SK-N-SH treated with all-trans-retinoic acid at 6 μM for 48 hours (cell line): ENCODE measurements at regions not wholly inside any gene's neighbourhood (a gene's known extent, or its start where the extent isn't known, plus 50 kb on each side); places are given as distances from the start of the nearest gene placed in this dataset.

Experiments used
- ATAC-seq: fragments of 200-7000 bp; cut with Tn5 transposase; 3 replicates; pipeline ENCODE4 v1.9.1; 2020; ENCODE audit warnings: mild to moderate bottlenecking, moderate library complexity
- ARNTL ChIP-seq: fragments of 450-650 bp; formaldehyde crosslinking; IDR thresholded peaks from 2 replicates; pipeline ENCODE4 v1.5.0; 2020; ENCODE audit warnings: low read depth, mild to moderate bottlenecking, moderate library complexity, borderline replicate concordance
- BACH2 ChIP-seq: fragments of 250-450 bp; sonication (Bioruptor Pico); IDR thresholded peaks from 2 replicates; pipeline ENCODE4 v1.9.0; 2021; ENCODE audit warnings: mild to moderate bottlenecking, borderline replicate concordance
- CREB5 ChIP-seq: fragments of 250-450 bp; sonication (Bioruptor Pico); IDR thresholded peaks from 2 replicates; pipeline ENCODE4 v1.5.1; 2020; ENCODE audit warnings: low read depth, mild to moderate bottlenecking, moderate library complexity
- CSRNP3 ChIP-seq: fragments of 250-450 bp; sonication (Bioruptor Pico); IDR thresholded peaks from 2 replicates; pipeline ENCODE4 v1.5.1; 2021; ENCODE audit warnings: mild to moderate bottlenecking, moderate library complexity
- ESRRG ChIP-seq: fragments of 250-450 bp; sonication (Bioruptor Pico); IDR thresholded peaks from 2 replicates; pipeline ENCODE4 v1.6.1; 2021; ENCODE audit warnings: mild to moderate bottlenecking
- GLIS3 ChIP-seq: fragments of 250-450 bp; sonication (Bioruptor Pico); IDR thresholded peaks from 2 replicates; pipeline ENCODE4 v1.5.0; 2020; ENCODE audit warnings: mild to moderate bottlenecking, moderate library complexity
- ISL1 ChIP-seq: fragments of 250-450 bp; sonication (Bioruptor Pico); IDR thresholded peaks from 2 replicates; pipeline ENCODE4 v2.1.2; 2022; ENCODE audit warnings: mild to moderate bottlenecking, moderate library complexity
- OSR1 ChIP-seq: fragments of 250-450 bp; sonication (Bioruptor Pico); IDR thresholded peaks from 2 replicates; pipeline ENCODE4 v1.8.0; 2022; ENCODE audit warnings: moderate library complexity, mild to moderate bottlenecking, inconsistent platforms
- PATZ1 ChIP-seq: fragments of 250-450 bp; sonication (Bioruptor Pico); IDR thresholded peaks from 2 replicates; pipeline ENCODE4 v1.8.0; 2020; ENCODE audit warnings: mild to moderate bottlenecking, moderate library complexity, borderline replicate concordance
- POU6F1 ChIP-seq: fragments of 250-450 bp; sonication (Bioruptor Pico); IDR thresholded peaks from 2 replicates; pipeline ENCODE4 v1.8.0; 2021; ENCODE audit warnings: low read depth, mild to moderate bottlenecking, moderate library complexity, borderline replicate concordance
- PPARA ChIP-seq: fragments of 250-450 bp; sonication (Bioruptor Pico); IDR thresholded peaks from 2 replicates; pipeline ENCODE4 v1.5.0; 2020; ENCODE audit warnings: mild to moderate bottlenecking, borderline replicate concordance
- RARB ChIP-seq: fragments of 250-450 bp; sonication (Bioruptor Pico); IDR thresholded peaks from 2 replicates; pipeline ENCODE4 v1.8.0; 2021; ENCODE audit warnings: mild to moderate bottlenecking, moderate library complexity
- SNAI2 ChIP-seq: fragments of 250-450 bp; sonication (Bioruptor Pico); IDR thresholded peaks from 2 replicates; pipeline ENCODE4 v1.5.0; 2020; ENCODE audit warnings: mild to moderate bottlenecking, moderate library complexity
- TCF4 ChIP-seq: fragments of 250-450 bp; sonication (Bioruptor Pico); IDR thresholded peaks from 2 replicates; pipeline ENCODE4 v1.8.0; 2021; ENCODE audit warnings: mild to moderate bottlenecking, moderate library complexity, borderline replicate concordance
- TOX ChIP-seq: fragments of 250-450 bp; sonication (Bioruptor Pico); IDR thresholded peaks from 2 replicates; pipeline ENCODE4 v1.8.0; 2021; ENCODE audit warnings: mild to moderate bottlenecking, moderate library complexity, borderline replicate concordance
- TSHZ2 ChIP-seq: fragments of 250-450 bp; sonication (Bioruptor Pico); IDR thresholded peaks from 2 replicates; pipeline ENCODE4 v1.5.0; 2020; ENCODE audit warnings: mild to moderate bottlenecking, moderate library complexity
- ZFP3 ChIP-seq: fragments of 250-450 bp; sonication (Bioruptor Pico); IDR thresholded peaks from 2 replicates; pipeline ENCODE4 v1.5.0; 2020; ENCODE audit warnings: mild to moderate bottlenecking, moderate library complexity
- ZFP30 ChIP-seq: fragments of 450-650 bp; formaldehyde crosslinking; IDR thresholded peaks from 2 replicates; pipeline ENCODE4 v1.5.0; 2022; ENCODE audit warnings: mild to moderate bottlenecking, moderate library complexity
- ZNF565 ChIP-seq: fragments of 450-650 bp; formaldehyde crosslinking; conservative IDR thresholded peaks from 2 replicates; pipeline ENCODE4 v1.5.0; 2020; ENCODE audit warnings: low read depth, mild to moderate bottlenecking, moderate library complexity
- ZNF70 ChIP-seq: fragments of 450-650 bp; formaldehyde crosslinking; IDR thresholded peaks from 2 replicates; pipeline ENCODE4 v1.5.0; 2020; ENCODE audit warnings: mild to moderate bottlenecking, moderate library complexity
- ZNF8 ChIP-seq: fragments of 450-650 bp; formaldehyde crosslinking; IDR thresholded peaks from 2 replicates; pipeline ENCODE4 v1.5.0; 2020; ENCODE audit warnings: mild to moderate bottlenecking, moderate library complexity

GRCh38 chr2:120401275-120402066 is 55.5 kb downstream of the INHBB start:
- TF ChIP-seq GLIS3, result no peak
- no peak for TF ChIP-seq POU6F1
- no peak for TF ChIP-seq TCF4 (CRISPR knock-in tag)
- no peak for TF ChIP-seq PPARA (CRISPR knock-in tag)
- no peak for TF ChIP-seq ZNF70 (CRISPR knock-in tag)
- no peak for TF ChIP-seq CSRNP3 (CRISPR knock-in tag)
- no peak for TF ChIP-seq ZFP30 (CRISPR knock-in tag)
- no peak for TF ChIP-seq TSHZ2 (CRISPR knock-in tag)
- TF ChIP-seq ISL1 (CRISPR knock-in tag), result no peak
- no peak for TF ChIP-seq TOX (CRISPR knock-in tag)
- TF ChIP-seq ARNTL, result no peak
- no peak for TF ChIP-seq OSR1 (CRISPR knock-in tag)
- TF ChIP-seq BACH2 (CRISPR knock-in tag), result no peak
- no peak for TF ChIP-seq ZFP3 (CRISPR knock-in tag)
- TF ChIP-seq ESRRG, result no peak
- TF ChIP-seq ZNF8, result no peak
- TF ChIP-seq PATZ1 (CRISPR knock-in tag), result no peak
- TF ChIP-seq ZNF565, result no peak
- ATAC-seq, result no peak

- TF ChIP-seq POU6F1 (no peak), RARB (no peak), GLIS3 (no peak), OSR1 (CRISPR knock-in tag) (no peak), ISL1 (CRISPR knock-in tag) (no peak), SNAI2 (CRISPR knock-in tag) (no peak), ESRRG (no peak)
- ATAC-seq, result no peak
Observed at GRCh38 chr2:120402067-120402433, 56.1 kb downstream of the INHBB start.

GRCh38 chr2:120402508-120402907 is 56.6 kb downstream of the INHBB start:
- ATAC-seq, result no peak
- TF ChIP-seq GLIS3 (no peak), CREB5 (CRISPR knock-in tag) (no peak), TSHZ2 (CRISPR knock-in tag) (no peak), TOX (CRISPR knock-in tag) (no peak)
